ENCODE measurements at regions not wholly inside any gene's neighbourhood (a gene's known extent, or its start where the extent isn't known, plus 50 kb on each side); places are given as distances from the start of the nearest gene placed in this dataset.

GRCh38 chr14:82595466-82595865, 1061.8 kb upstream of the SEL1L start:
- TF ChIP-seq POLR2AphosphoS5 (IDR thresholded peaks at IDR 0.05; ENCODE audit: low read depth, low read length): no peak
- no peak for TF ChIP-seq REST (IDR thresholded peaks at IDR 0.05; ENCODE audit: insufficient read depth in 1 of 2, low read depth in 2 of 2, low read length in 2 of 2)
- TF ChIP-seq SIN3A (IDR thresholded peaks at IDR 0.05; ENCODE audit: borderline replicate concordance, insufficient read depth, low read length): no peak
- no peak for TF ChIP-seq TAF1 (IDR thresholded peaks at IDR 0.05; ENCODE audit: borderline replicate concordance, insufficient read depth, low read length)
